ENCODE measurements at regions not wholly inside any gene's neighbourhood (a gene's known extent, or its start where the extent isn't known, plus 50 kb on each side); places are given as distances from the start of the nearest gene placed in this dataset.

DNA sequence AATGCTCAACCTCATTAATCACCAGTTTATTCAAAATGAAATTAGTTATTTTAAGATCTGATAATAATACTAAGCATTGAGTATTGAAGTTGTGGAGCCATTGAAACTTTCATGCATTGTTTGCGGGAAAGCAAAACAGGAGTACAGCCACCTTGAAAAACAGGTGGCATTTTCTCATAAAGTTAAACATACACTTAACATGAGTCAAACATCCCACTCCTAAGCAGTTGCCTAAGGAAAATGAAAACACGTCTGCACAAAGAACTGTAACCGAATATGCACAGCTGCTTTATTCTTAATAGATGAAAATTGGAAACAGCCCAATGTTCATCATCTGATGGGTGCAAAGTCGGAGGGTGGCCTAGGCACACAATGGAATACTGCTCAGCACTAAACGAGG, 177.3 kb downstream of the IRX2 start:
- TF ChIP-seq, protein P1, sequence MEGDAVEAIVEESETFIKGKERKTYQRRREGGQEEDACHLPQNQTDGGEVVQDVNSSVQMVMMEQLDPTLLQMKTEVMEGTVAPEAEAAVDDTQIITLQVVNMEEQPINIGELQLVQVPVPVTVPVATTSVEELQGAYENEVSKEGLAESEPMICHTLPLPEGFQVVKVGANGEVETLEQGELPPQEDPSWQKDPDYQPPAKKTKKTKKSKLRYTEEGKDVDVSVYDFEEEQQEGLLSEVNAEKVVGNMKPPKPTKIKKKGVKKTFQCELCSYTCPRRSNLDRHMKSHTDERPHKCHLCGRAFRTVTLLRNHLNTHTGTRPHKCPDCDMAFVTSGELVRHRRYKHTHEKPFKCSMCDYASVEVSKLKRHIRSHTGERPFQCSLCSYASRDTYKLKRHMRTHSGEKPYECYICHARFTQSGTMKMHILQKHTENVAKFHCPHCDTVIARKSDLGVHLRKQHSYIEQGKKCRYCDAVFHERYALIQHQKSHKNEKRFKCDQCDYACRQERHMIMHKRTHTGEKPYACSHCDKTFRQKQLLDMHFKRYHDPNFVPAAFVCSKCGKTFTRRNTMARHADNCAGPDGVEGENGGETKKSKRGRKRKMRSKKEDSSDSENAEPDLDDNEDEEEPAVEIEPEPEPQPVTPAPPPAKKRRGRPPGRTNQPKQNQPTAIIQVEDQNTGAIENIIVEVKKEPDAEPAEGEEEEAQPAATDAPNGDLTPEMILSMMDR (IDR thresholded peaks at IDR 0.05): no peak
- TF ChIP-seq EZH2phosphoT487 (IDR thresholded peaks at IDR 0.05): no peak
- no peak for TF ChIP-seq EZH2 (IDR thresholded peaks at IDR 0.05)

Data from neural progenitor cell (in vitro differentiated cells).